Activated T-cell treated with anti-CD3 and anti-CD28 coated beads for 24 hours (primary cell): ENCODE measurements at regions not wholly inside any gene's neighbourhood (a gene's known extent, or its start where the extent isn't known, plus 50 kb on each side); places are given as distances from the start of the nearest gene placed in this dataset.
"Not testable (repeated sequence)": the region's sequence is repeated elsewhere in the genome, so short reads cannot be mapped to it uniquely, and the experiment has no call there.

Experiments used
- DNase-seq: peaks from one replicate; pipeline ENCODE4 v3.0.0-alpha.2; 2020; ENCODE audit warnings: low read depth

DNA sequence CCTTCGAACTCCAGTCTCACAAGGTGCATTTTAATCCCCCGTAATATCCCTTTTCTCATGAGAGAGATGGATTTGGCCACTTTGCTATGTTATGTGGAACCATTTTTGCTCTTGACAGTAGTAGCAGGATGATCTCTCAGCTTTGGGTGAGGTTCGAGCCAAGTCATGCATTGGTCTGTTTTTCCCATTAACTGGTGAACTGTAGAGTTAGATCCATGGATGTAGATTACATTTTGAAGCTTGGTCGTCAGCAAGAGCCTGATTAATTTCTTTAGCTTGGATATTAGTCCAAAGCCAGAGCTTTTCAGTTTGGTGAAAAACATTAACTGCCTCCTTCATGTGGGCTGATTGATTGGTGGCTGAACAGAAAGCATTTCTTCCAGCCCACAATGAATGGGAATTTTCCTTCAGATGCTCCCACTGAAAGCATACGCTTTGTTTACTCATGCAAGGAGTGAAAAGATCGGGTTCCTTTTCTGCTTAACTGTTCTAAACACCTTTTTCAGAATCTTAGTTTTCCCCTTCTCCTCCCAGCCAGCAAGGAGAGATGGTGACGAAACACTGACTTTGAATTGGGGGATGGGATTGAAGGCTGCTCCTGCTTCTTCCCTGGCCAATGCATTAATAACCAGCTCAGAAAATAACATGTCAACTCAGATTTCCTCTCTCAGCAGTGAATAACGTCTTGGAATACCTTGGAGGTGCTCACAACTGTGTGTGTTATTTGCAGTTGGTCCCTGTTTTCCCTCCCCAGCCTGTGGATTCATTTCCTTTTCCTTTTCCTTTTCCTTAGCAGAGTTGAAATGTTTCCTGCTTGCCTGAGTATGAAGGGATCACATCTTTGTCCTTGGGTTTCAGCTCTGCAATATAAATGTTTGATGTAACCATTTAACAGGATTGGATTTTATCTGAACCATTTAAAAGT lies 351.8 kb upstream of the FZD8 start:
- no peak for DNase-seq

GRCh38 chr10:35992107-35992506 lies 350.0 kb upstream of the FZD8 start:
- no peak for DNase-seq

DNA sequence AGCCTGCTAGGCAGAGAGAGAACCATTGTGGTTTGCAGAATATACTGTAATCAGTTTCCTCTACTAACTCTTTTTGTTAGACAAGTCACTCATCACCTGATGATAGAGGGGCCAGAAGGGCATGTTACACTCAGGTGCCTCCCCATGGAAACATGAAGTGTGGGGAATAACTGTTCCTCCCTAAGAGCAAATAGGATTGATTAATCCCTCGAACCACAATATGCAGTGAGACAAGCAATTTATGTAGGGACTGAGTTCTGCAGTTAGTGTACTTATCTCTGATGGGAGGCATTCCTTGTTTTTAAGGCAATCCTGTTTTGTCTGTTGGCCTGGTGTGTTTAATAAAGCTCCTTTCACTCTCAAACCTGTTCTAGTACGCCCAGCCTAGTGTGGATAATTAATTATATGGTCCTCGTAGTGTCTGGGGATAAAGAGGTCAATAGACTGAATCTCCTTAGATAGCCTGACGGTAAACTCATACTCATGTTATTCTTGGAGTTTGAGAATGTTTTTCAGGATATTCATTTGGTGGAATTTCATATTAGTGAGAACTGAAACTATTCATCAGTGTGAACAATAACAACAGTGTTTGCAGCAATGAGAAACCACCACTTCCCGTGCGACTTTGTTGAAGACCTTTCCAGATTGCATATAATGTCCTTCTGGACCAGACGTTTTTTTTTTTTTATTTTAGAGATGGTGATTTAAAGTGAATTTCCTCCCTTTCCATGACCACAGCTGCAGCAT lies 344.8 kb upstream of the FZD8 start:
- no peak for DNase-seq

- DNase-seq, result no peak
Observed at GRCh38 chr10:35979116-35979515, 337.0 kb upstream of the FZD8 start.

DNA sequence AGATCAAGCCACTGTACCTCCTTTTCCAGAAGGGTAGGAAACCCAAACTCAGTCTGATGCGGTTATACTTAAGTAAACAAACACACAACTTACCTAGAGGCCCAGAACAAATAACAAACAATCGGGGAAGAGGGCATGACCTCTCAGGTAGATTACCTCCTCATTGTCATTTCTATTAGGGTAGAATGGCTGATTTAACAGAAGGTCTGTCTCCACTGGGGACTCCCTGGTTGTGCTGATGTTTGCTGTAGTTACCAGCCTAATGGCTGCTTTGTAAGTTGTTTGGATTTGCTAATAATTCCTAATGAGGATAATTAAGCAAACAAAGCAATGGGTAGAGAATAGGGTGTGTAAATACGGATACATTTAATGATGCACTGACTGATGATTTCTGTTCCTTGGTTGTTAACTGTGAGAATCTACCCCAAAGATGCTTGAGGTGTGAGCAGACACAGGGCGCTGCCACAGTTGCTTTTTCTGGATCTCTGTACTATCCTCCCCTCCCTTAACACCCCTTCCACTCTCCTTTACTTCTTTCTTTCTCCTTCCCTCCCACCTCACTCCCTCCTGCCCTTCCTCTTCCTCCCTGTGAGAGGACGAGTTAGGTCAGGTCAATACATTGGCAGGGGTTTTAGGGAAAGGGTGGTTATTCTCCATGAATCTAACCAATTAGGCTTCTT lies 332.0 kb upstream of the FZD8 start:
- not testable (repeated sequence) for DNase-seq

DNA sequence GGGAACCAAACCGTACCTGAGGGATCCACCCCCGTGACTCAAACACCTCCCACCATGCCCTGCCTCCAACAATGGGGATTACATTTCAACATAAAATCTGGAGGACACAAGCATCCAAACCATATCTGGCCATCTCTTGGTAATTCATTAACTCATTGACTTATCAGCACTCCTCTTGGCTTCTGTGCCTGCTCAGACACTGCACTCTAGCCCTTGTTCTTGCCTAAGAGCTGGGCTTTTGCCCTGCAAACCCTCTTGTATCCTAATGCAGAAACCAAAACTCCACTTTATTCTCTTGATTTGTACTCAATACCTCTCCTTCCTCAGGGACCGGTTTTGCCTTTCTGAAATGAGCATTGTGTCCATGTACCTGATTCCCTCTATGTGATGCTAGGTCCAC lies 330.2 kb upstream of the FZD8 start:
- DNase-seq, result no peak

GRCh38 chr10:35971397-35971796 lies 329.3 kb upstream of the FZD8 start:
- no peak for DNase-seq

GRCh38 chr10:35963685-35964084 lies 321.6 kb upstream of the FZD8 start:
- no peak for DNase-seq

DNA sequence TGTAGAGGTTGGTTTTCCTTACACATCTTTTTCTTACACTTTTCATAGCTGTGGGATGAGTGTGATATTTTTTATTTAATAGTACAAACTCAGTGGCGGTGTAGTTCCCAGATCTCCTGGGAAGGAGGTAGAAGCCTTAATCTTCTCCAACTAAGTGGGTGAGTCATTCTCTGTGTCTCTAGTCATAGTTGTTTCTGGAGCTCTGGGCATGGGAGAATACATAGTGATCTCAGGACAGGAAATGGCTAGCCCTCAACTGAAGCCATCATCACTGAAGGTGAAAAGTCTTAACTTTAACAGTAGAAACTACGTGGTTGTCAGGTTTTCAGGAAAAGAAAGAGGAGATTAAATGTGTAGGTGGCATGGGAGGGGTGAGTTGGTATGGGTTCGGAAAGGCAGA lies 319.4 kb upstream of the FZD8 start:
- DNase-seq, result no peak

DNA sequence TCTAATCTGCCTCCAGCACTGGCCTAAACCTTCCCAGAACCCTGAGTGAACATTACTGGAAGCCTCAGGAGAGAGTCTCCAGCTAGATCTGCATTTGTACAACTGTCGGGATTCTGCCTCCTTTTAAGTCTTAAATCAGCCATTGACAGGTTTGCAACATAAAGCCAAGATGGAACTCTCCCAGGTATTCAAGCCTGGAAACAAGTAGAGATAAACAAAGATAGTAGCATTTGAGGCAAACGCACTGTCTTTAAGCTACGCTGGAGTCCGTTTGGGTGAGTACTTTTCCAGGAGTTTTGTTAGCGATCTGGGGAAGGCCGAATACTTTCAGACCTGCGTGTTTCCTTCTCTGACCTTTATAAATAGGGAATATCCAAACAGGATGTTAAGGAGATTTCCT lies 317.2 kb upstream of the FZD8 start:
- DNase-seq, result no peak

DNA sequence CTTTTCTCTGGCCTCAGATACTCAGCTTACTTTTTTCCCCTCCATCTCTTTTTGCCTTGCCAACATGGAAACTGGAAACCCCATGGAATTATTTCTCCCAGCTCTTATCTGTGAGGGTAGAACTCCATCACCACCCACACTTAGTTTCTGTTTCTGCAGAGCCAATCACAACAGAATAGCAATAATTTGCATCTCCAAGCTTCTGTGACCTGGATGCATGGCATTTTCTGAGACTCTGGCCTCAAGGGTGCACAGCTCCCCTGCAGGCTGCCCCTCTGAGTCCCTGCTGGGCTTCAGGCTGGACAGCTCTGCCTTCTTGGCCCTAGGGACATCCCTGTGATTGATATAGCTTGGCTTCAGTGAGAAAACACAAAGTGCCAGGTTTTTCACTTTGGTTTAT lies 316.5 kb upstream of the FZD8 start:
- DNase-seq, result not testable (repeated sequence)

- DNase-seq, result no peak
Observed at GRCh38 chr10:35950701-35951100, 308.6 kb upstream of the FZD8 start.

GRCh38 chr10:35950226-35950625 lies 308.1 kb upstream of the FZD8 start:
- no peak for DNase-seq

DNA sequence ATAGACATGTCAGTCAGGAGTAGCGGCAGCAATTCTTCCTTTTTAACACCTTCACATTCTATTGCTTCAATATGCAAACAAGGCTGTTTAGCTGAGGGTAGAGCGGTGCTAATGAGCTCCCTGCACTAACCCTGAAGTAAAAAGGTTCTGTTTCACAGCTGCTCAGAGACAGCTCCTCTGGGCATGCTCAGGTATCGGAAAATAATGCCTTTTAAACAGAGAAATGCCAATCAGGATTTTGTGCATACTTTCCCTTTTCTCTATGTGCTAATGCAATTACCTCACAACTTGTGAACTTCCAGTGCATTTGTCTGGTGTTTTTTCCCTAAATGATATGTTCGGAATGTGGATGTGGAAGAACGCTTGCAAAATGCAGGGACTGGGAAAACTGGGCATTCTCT lies 307.7 kb upstream of the FZD8 start:
- no peak for DNase-seq

GRCh38 chr10:35946556-35946955 lies 304.5 kb upstream of the FZD8 start:
- DNase-seq, result no peak

DNA sequence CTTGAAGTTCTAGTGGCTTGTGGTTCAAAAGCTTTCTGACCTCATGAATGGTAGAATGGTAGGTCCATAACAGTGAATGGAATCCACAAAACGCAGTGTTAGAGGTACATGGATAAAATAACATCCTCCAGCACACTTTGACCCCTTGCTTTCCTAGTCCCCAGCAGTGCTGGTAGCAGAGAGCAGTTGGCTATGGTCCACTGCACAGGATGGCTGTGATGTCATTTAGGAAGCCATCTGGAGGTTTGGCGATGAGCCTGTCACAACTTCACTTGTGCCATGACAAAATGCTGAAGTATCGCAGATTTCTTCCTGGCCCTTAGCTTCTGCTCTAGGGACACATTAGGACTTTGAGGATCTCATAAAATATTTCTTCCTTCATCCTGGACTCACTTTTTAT lies 300.0 kb upstream of the FZD8 start:
- no peak for DNase-seq

- DNase-seq, result no peak
Observed at GRCh38 chr10:35940141-35941041, 298.3 kb upstream of the FZD8 start.

DNA sequence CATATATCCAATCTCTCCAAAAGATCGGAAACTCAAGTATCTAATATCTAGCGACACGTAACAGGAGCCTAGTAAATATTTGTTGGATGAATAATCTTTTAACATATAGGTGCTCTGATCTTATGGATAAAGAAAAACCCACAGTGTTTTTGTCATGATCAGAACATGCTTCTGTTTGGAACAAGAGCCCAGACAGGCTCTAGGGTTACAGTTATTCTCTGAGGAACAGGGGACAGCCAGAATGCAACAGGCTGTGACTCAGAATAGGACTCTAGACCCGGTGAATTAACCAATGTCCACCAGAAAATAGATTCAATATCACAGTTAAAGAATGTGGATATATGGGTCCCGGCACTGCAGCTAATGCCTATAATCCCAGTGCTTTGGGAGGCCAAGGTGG lies 296.1 kb upstream of the FZD8 start:
- no peak for DNase-seq

- no peak for DNase-seq
Observed at GRCh38 chr10:35937546-35937945, 295.4 kb upstream of the FZD8 start.

- DNase-seq, result no peak
Observed at GRCh38 chr10:35934642-35934995, 292.5 kb upstream of the FZD8 start.

DNA sequence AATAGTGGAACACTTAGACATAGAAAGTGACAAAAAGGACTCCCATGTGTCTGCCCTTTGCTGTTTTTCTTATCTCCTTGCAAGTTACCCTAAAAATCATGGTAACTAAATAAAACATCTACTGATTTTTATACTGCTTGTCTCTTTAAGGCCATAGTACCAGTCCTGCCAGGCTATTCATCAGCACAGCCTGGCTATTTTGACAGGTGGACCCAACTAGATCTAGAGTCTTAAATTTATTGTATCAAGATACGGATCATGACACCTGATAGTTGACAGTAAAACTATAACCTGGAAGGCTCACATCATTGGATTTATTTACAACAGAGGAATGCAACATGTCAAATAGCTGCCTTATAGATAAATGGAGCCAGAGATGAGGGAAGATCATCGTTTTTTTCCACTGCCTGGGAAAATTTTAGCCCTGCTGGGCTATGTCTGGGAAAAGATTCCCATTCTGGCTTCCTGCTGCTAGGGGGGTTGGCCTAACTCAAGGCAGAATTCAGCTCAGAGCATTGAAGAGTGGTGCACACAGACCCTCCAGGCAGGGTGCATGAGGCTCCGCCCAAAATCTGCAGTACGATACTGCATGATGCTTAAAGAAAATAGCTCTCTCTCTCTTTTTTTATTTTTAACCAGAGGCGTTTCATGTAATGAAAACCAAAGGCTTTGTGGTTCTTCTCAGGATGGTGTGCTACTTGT lies 292.0 kb upstream of the FZD8 start:
- no peak for DNase-seq
